ENCODE measurements at regions not wholly inside any gene's neighbourhood (a gene's known extent, or its start where the extent isn't known, plus 50 kb on each side); places are given as distances from the start of the nearest gene placed in this dataset.

DNA sequence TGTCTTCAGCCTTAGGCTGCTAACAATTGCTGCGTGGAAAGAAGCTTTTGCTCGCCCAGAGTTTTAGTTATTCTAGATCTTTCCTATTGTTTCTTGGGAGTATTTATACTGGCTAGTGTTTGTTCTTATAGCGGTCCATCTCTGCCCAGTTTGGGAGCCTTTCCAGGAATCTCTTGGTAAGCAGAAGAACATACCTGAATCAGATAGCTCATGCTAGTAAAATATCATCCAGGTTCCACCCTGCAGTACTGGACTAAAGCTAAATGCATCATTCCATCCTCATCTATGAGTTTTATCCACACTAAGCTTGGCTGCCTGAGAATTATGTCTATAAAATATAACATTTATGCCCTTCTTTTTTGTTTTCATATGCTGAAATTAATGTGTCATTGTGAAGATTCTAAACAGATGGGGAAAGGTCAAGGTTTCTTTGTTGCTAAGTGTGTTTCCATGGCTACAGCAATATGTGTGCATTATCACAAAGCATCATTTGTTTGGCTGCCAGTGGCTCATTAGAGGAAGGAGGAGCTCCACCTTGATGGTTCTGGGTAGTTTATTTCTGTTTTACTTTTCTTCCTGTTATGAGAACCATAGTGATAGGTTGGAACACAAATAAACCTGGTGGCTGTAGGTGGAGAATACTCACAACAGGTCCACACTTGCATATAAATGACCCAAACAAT lies 182.8 kb downstream of the PIK3C3 start:
- no peak for DNase-seq (ENCODE audit: low read depth in 4 of 4, low spot score in 3 of 4)

GRCh38 chr18:42141439-42141838 lies 186.4 kb downstream of the PIK3C3 start:
- no peak for DNase-seq (ENCODE audit: low read depth in 4 of 4, low spot score in 3 of 4)

DNA sequence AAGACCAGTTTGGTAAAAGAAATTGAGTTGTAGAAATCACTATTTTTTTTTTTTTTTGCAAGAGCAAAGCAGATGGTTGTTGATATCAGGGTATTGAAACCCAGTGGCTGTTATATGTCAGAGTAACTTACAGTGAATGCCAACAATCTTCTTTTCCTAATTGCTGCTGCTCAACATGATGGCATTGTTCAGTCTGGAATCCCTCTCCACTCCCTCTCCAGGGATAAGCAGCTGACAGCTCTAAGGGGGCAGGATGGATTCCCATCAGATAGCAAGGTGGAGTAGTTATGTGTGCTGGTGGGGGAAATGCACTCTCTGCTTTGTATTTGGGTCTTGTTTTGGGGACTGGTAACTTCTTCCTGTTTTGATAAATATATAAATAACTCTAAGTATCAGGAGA lies 200.0 kb downstream of the PIK3C3 start:
- no peak for DNase-seq (ENCODE audit: low read depth in 4 of 4, low spot score in 3 of 4)

GRCh38 chr18:42156281-42156680 lies 201.2 kb downstream of the PIK3C3 start:
- no peak for DNase-seq (ENCODE audit: low read depth in 4 of 4, low spot score in 3 of 4)

DNA sequence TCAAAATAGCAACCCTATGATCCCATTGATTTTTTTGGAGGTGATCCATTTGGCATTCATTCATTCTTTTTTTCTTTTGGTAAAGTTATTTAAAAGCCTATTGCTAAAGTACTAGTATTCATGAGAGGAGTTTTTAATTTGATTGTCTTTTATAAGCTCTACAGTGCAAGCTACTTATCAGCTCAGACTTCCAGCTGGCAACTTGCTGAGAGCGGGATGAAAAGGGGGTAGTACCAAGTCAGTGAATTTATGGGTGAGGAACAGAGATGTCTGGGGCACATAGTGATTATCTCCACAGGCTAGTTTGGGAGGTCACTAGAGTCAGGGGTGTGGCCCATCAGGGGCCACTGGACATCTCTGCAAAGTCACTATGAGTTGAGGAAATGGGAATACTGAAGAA lies 202.4 kb downstream of the PIK3C3 start:
- no peak for DNase-seq (ENCODE audit: low read depth in 4 of 4, low spot score in 3 of 4)

DNA sequence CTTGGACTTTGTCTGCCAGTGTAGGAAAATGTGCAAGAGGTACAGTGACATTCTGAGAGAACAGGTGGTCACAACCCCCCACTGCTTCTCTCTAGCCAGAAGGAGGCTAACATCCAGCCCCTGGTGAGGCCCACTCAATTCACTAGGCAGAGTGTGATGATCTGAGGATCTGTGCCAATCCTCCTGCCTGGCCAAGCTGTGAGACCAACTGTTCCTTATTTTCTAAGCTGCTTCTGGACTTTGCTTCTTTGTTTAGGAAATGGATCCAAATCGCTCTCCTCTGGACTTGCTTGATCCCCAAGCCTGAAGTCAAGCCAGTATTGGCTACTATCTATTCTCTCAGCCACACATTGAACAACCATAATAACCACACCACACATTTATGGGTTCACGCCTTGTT lies 202.8 kb downstream of the PIK3C3 start:
- DNase-seq (ENCODE audit: low read depth in 4 of 4, low spot score in 3 of 4): no peak

DNA sequence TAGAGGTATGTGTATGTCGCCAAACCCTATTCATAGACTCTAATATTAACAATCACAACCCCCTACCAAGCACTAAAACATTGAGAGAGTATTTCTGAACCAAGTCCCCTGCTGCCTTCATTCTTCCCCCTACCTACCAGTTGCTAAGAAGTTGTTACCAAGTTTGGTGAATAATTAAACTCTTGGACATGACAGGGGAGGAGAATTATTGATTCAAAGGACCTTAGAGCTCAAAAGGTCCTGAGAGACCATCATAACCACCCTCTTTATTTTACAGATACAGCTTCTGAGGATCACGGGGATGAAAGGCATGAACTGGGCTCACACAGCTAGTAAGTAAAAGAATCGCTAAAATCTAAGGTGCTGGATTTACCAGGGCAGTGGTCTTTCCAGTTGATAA lies 204.1 kb downstream of the PIK3C3 start:
- no peak for DNase-seq (ENCODE audit: low read depth in 4 of 4, low spot score in 3 of 4)

DNA sequence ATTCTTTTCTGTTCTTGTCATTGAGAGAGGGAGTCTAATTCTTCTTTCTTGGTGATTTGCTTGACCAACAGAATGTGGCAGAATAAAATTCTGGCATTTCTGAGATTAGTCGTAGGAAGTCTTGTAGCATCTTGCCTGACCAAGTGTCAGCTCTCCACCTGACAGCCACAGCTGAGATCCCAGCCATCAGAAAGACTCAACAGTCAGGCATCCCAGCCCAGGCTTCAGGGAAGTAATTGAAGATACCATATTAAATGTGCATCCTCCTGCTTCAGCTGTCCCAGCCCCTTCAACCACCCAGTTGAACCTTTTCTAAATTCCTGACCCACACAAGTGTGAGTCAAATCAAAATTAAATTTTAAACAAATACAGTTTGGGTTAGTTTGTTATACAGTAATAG lies 208.3 kb downstream of the PIK3C3 start:
- DNase-seq (ENCODE audit: low read depth in 4 of 4, low spot score in 3 of 4): no peak

DNA sequence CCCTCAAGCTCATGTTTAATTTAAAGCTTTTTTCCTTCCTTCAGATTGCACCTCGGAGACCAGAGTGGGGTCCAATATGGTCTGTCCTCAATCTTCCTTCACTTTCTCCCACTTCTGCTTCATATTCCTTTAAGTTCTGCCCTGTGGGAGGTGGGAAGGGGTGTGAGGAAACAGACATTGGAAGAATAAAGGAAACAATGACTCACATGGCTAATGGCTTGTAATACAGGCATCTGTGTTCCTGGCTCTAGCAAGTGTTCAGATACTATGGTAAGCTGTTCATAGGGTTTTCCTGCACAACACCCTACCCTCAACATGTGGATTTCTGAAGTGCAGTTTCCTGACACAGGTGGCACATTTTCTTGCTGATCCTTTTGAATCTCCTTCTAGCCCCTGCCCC lies 209.5 kb downstream of the PIK3C3 start:
- no peak for DNase-seq (ENCODE audit: low read depth in 4 of 4, low spot score in 3 of 4)

DNA sequence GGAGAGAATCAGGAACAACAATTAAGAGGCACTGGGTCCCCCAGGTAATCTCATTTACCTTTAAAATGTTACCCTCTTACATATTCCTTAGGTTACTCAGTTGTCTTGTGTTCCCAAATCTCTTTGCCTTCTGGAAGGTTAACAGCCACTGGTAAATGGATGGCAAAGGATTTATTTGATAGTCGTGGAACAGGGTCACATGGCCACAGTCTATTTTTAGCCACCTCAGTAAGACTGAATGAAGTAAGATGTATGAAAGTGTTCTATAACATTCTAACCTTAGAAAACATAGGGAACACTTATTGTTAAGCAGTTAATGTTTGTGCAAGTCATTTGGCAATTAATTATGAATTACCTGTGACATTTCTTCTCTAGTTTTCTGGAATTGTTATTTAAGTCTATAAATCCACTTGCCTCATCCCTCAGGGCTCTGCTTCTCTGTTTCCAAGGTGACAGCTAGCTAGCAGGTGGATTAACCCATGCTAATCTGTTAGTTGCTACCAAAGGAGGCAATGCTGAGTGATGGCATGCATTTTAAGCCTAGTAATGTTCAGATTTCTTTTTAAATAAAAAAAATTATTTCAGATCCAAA lies 211.0 kb downstream of the PIK3C3 start:
- DNase-seq (ENCODE audit: low read depth in 4 of 4, low spot score in 3 of 4): no peak

DNA sequence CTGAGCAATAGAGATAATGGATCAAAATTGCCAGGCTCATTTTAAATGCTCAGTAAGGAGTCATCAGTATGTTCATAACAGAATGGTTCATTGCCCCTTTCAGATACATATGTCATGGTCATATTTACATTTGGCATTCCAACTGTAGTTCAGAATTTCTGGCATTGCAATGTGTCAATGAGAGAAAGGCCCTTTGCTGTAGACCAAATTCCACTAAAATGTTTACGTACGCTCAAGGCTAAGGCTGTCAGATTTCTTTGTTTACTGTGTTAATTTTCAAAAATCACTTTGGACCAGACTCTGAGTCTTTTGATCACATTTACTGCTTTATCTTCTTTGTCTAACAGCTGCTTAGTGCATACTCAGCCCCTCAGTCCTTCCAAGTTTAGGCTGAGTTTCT lies 213.5 kb downstream of the PIK3C3 start:
- DNase-seq (ENCODE audit: low read depth in 4 of 4, low spot score in 3 of 4): no peak

DNA sequence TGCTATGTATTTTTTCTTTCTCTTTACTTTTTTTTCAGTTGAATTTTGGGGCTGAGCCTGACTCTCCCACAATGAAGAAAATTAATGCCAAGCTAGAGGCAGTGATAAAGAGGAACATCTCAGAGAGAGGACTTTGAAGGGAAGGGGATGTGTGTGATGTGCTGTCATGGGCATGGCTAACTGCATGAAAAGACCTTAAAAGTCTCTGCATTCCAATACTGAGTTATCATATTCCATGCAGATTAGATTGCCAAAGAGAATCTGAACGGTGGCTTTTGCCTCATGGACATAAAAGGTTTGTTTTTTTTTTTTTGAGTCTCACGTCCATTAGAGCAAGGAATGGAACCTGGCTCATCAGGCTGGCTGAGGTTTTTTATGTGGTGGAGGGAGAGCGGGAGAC lies 213.9 kb downstream of the PIK3C3 start:
- DNase-seq (ENCODE audit: low read depth in 4 of 4, low spot score in 3 of 4): no peak

GRCh38 chr18:42174909-42175308 lies 219.9 kb downstream of the PIK3C3 start:
- peak; percentile 13 to 35 (median 26) for DNase-seq (ENCODE audit: low read depth in 4 of 4, low spot score in 3 of 4)

DNA sequence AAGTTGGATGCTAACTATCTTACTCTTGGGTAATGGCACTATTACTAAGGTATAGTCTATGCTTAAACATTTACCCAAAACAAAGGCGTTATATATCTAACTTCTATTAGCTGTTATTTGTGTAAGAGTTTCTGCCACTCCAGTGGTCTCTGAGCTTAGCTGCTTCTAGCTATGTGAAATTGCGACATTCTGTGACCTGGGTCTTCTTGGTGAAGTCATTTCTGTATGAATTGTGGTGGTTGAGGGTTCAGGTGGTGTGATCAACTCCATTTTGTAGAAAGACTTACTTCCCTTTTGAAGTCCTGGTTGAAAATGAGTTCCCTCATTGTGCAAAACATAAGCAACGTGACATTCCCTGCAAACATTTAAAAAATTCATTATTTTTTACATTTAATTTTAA lies 221.6 kb downstream of the PIK3C3 start:
- DNase-seq (ENCODE audit: low read depth in 4 of 4, low spot score in 3 of 4): no peak

DNA sequence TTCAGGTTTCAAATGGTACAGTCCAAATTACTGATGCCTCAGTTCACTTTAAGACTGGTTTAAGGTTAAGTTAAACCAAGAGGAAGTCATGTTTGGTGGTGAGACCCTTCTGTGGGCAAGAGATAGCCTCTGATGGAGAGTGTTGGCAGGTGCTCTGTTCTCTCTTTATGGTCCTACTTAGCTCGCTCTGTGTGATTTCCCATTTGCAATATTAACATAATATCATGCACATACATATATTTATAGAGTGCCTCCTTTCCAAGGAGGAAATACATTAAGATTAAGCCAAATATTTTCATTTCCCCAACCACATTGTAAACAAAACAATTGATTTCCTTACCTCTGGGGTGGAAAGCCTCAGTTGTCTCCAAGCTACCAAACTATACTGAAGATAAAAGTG lies 222.4 kb downstream of the PIK3C3 start:
- DNase-seq (ENCODE audit: low read depth in 4 of 4, low spot score in 3 of 4): no peak

DNA sequence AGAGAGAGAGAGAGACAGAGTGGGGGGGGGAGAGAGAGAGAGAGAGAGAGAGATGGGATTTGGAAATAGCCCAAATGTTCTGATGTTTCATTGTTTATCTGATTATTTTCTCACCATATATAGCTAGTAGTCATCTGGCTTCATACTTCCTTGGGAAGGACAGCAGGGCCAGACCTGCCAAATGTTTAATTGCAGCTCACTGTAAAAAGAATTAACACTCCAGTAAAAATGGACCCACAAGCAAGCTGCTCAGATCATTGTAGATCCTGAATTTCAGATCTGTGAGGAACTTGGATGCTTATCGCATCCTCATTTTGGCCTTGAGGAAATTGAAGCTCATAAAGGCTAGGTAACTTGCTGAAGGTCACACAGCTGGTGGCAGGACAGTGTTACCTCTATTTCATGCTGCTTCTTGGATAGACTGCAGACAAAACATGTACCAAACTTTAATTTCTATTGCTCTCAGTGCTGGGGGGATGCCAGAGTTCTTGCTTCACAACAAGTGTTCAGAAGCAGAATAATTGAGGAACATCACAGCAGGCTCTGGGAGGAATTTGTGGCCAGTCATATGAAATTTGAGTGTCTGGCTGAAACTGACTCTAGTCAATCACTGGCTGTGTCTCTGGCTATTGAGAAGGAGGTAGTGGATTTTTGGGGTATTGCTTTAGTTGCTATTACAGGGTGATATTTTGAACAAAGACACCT lies 223.5 kb downstream of the PIK3C3 start:
- DNase-seq (ENCODE audit: low read depth in 4 of 4, low spot score in 3 of 4): no peak

- no peak for DNase-seq (ENCODE audit: low read depth in 4 of 4, low spot score in 3 of 4)
These were observed 224.6 kb downstream of the PIK3C3 start for GRCh38 chr18:42179542-42180121.

- DNase-seq (ENCODE audit: low read depth in 4 of 4, low spot score in 3 of 4): no peak
These were observed 226.4 kb downstream of the PIK3C3 start for GRCh38 chr18:42181474-42181873.

GRCh38 chr18:42182728-42183700 lies 228.0 kb downstream of the PIK3C3 start:
- no peak for DNase-seq (ENCODE audit: low read depth in 4 of 4, low spot score in 3 of 4)

DNA sequence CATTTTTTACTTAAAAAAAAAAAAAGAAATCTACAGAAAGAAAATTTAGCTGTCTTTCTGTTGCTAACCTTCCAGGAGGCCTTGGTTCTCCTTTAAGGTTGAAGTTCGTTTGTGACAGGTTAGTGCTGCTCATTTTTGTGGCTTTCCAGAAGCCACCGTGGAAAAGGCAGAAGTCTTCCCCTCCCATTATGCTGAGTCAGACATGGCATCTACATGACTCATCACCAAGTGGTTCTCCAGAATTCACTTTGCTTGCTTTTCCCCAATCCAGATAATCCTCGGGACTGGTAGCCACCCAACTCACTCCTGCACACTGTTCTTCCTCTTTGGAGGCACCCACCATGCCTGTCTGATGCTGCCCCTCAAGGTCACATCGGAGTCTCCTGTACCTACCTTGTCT lies 228.7 kb downstream of the PIK3C3 start:
- no peak for DNase-seq (ENCODE audit: low read depth in 4 of 4, low spot score in 3 of 4)

All from right renal pelvis (tissue), 4 donors.